HG02884 (cell line): ENCODE measurements at regions not wholly inside any gene's neighbourhood (a gene's known extent, or its start where the extent isn't known, plus 50 kb on each side); places are given as distances from the start of the nearest gene placed in this dataset.
"Not testable (repeated sequence)": the region's sequence is repeated elsewhere in the genome, so short reads cannot be mapped to it uniquely, and the experiment has no call there.

Experiments
- ATAC-seq: cut with Tn5 transposase; IDR thresholded peaks from one replicate; pipeline ENCODE4 v1.9.1; 2021; ENCODE audit warnings: mild to moderate bottlenecking, moderate library complexity; ENCODE audit not compliant: unreplicated experiment

DNA sequence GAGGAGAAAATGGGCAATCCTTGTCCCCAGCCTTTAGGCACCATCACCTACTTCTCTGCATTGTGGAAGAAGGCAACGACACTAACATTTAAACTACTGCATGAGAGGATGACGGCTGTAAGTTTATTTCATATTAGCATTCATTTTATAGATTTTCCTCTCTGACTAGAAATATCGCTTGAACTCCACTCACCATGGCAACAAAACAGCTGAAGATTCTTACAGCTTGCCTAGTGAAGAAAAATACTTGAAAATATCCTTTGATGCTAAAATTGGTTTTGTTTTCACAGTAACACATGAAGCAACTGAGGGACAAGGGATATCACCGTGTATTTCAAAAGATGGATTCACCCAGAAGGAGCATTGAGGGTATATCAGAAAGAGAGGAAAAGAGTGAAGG is 284.3 kb downstream of the LIG4 start:
- no peak for ATAC-seq

DNA sequence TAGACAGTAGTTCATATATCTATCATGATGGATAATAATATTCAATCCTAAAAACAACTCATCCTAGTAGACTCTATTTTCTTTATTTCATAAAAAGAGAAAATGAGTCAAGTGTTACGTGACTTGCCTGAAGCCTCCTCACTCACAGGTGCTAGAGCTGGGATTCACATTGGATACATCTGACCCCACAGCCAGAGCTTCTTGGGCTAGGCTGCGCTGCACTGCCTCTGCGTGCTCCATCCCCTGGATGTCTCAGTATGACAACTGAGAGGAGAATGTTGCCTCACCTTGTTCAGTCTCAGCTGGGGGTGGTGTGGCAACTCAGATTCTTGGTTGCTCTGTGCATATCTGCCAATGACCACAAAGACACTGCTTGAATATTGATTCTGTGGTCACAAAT is 286.6 kb downstream of the LIG4 start:
- ATAC-seq: no peak

DNA sequence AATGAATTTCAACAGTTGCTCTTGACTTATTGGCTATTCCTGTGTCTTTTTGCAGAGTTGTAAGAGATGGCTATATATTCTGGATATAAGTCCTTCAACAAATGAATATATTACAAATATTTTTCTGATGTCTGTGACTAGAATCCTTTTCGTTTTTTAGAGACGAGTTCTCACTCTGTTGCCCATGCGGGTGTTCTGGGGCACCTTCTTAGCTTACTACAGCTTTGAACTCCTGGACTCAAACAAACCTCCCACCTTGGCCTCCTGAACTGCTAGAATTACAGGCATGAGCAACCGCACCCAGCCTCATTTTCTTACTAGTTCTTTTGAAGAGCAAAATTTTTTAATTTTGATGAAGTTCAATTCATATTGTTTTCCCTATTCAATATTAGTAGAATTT is 287.8 kb downstream of the LIG4 start:
- ATAC-seq: no peak

DNA sequence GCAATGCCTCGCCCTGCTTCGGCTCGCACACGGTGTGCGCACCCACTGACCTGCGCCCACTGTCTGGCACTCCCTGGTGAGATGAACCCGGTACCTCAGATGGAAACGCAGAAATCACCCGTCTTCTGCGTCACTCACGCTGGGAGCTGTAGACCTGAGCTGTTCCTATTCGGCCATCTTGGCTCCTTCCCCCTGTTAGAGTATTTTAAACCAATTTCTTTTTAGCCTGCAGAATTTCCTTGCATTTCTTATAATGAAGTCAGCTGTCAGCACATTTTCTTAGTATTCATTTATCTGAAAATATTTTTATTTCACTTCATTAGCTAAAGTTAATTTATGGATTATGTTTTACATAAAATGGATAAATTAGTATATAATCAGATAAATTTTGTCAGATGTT is 288.8 kb downstream of the LIG4 start:
- not testable (repeated sequence) for ATAC-seq

DNA sequence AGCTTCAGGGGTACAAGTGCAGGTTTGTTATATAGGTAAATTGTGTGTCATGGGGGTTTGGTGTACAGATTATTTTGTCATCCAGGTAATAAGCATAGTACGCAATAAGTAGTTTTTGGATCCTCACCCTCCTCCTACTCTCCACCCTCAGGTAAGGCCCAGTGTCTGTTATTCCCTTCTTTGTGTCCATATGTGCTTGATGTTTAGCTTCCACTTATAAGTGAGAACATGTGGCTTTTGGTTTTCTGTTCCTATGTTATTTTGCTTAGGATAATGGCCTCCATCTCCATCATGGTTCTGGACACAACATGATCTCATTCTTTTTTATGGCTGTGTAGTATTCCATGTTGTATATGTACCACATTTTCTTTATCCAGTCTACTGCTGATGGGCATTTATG is 298.4 kb downstream of the LIG4 start:
- ATAC-seq: not testable (repeated sequence)

DNA sequence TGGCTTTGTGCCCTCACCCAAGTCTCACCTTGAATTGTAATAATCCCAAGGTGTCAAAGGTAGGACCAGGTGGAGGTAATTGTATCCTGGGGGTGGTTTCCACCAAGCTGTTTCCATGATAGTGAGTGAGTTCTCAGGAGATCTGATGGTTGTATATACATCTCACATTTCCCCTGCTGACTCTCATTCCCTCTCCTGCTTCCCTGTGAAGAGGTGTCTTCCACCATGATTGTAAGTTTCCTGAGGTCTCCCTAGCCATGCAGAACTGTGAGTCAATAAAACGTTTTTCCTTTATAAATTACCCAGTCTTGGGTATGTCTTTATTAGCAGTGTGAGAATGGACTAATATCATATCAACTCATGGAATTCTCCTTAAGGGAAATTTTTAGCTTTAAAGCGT is 302.6 kb downstream of the LIG4 start:
- ATAC-seq: no peak

DNA sequence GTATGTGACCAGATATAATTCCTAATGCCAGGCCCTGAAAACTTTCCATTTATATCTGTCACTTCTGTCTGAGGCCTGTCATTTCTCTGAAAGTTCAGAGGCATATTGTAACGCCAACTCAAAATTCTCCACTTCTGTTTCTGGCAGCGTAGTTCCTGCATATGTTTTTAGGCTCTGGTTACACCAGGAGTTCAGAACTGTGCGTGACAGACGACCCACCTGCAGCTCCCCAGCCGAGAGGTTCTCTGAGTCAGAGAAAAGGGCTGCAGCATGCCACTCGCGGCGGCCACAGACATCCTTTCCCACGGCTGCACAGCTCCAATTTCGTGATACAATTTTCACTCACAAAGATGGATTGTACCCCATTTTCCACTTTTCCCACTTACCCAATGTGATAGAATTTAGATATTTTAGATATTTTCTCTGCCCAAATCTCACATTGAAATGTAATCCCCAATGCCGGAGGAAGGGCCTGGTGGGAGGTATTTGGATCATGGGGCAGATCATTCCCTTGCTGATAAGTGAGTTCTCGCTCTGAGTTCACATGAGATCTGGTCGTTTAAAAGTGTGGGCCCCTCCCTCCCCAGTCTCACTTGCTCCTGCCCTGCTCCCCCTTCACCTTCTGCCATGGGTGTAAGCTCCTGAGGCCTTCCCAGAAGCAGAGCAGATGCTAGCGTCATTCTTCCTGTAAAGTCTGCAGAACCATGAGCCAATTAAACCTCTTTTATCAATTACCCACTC is 308.1 kb downstream of the LIG4 start:
- no peak for ATAC-seq

DNA sequence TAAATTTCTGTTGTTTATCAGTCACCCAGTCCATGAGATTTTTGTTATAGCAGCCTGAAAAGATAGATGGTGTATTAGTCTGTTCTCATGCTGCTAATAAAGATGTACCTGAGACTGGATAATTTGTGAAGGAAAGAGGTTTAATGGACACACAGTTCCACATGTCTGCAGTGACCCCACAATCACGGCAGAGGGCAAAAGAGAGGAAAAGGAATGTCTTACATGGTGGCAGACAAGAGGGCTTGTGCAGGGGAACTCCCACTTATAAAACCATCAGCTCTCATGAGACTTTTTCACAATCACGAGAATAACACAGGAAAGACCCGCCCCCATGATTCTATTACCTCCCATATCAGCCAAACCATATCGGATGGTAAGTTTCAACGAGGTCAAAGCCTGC is 309.2 kb downstream of the LIG4 start:
- ATAC-seq: no peak

DNA sequence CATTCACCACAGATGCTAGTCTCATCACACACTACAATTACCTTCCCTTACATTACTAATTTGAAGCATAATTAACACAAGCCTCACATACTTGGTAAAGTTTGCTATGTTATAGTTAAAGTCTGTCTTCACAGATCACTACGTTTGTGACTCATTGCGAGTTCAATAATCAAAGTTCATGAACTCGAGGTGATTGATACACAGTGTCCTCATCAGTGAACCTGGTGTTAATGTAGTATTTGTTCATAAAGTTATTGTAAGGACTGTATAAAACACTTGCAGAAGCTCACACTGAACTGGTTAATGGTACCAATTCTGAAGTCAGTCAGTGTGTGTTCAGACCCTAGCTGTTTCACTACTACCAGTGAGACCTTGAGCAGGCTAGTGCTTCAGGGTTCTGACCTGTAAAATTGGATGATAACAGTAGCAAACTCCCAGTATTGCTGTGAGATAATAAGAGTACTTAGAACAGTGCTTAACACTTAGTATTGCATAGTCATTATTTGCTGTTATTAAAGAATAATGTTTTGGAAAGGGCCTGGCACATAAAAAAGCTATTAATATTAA is 313.3 kb downstream of the LIG4 start:
- ATAC-seq: no peak

DNA sequence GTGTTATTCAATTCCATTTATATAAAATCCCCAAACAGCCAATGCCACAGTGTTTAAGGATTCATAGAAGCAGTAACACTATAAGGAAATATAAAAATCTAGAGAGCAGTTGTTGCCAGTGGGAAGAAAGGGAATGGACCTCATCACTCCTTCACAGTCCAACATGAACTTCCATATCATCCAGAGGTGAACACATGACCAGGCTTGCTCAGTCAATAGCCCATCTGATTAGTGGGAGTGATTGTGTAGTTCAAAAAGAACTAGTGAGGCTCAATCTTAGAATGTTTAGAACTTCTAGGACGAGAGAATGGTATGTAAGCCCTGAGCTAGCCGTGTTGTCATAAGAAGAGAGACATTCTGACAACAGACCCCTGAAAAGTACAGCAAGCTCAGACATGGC is 314.1 kb downstream of the LIG4 start:
- no peak for ATAC-seq

DNA sequence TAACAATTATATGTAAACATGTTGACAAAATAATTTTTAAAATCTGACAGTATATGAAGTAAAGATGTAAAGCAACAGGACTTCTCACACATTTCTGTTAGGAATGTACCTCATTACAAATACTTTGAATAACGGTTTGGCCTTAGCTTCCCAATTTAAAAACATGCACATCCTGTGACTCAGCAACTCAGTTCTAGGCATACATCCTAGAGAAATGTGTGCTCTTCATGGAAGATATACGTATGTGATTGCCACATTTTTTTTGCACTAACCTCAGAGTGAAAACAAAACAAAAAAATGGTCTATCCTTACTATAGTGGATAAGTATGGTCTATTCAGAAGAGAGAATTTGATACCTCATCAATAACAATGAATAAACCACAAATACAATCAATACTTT is 314.6 kb downstream of the LIG4 start:
- ATAC-seq: no peak

DNA sequence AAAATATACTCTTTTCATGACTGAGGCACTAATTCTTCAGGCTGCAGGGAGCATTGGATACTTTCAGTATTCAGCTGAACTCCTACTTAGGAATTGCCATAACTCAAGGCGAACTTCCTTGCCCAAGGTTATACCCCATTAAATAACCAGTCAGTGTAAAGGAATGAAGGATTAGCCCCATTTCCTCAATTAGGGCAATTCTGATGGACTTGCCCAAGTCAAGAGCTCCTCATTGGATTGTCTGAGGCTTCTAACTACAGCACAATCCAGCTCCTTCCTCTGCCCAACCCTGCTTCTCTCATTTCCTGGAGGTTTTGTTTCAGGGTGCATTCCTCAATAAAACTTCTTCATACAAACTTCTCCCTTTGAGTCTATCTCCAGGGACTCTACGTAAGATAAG is 329.2 kb downstream of the LIG4 start:
- ATAC-seq: no peak

DNA sequence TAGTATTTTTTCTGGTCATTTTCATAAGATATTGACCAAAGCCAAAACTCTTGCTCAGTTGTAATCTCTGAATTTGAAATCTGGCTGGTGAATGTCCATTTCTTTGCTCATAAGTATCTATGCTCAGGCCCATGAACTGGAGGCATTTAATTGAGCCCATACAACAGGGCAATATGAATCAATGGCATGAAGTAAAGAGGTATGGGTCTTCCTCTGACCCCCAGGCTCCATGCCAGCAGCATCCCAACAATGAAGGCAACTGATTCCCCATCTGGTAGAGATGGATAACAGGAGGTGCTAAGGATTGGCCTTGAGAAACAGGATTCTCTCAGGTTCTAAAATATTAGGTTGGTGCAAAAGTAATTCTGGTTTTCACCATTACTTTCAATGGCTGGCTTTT is 330.8 kb downstream of the LIG4 start:
- no peak for ATAC-seq

DNA sequence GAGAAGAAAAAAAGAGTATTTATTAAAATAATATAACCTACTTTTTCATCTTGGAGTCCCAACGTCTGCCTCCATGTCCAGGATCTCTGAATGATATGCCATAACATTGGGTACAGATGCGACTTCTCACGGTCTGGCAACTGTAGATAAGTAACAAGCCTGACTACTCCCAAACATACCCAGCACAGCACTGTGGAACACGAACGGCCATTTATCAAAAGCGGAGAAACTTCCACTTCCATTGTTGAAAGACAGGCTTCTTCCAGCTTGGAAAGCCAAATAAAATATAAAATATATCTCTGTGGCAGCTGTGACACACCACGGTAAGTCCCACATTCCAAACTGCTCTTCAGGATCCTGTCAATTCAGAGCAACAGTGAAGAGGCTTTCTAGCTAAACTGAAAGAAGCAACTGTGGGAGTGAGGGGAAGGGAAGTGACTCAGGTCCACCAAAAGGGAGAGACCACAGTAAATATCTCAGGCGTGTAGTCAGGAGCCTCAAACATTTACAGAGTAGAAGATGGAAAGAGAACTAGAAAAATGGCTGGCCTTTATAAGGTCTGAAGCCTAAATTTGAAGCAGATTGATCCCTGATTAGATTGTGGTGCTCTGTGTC is 331.7 kb downstream of the LIG4 start:
- no peak for ATAC-seq

DNA sequence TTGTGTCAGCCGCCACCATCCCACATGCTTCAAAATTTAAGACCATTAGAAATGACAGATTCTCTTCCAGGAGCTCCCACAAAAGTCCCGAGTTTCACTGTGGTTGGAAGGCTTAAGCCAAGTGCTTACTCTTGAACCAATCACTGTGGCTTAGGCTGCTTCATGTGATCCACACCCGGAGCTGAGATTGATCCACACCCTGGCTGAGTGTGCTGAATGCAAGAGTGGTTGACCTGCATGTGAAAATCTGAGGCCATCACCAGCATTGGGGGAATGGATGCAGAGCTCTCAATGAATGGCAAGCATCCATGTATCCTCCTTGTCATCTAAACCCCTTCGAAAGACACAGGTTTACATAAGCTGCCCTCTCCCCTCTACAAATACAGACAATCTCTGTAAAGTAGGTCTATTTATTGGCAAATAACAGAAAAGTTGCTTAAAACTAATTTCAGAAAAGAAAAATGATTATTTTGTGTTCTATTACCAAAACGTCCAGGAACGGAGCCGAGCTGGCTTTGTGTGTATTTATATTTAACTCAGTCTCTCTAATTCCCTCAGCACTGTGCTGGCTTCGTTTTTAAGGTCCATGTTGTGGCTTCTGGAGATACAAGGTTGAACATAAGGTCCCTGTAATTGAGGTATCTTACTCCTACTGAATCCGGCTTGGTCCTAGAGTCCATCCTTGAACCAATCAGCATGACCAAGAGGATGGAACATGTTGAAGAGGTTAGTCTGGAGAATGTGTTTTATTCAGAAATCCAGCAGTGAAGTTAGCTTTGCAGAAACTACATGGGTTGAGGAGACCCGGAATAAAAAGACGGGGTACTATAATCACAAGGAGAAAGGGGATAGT is 332.4 kb downstream of the LIG4 start:
- ATAC-seq: no peak

DNA sequence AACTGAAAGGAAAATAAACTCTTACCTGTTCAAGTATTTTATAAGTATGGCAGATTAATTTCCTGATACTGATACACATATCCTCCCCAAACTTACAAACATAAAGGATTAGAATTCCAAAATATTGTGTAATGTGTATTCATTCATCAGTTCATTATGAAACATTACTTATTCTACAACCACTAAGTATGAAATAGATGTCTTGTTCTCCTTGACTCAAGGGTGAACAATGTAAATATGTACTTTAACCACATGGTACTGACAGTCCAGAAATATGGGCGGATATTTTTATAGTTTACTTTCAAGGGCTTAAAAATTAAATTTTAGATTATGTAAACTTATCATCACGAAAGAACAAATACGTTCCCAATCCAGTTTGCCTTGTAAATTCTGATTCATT is 334.0 kb downstream of the LIG4 start:
- ATAC-seq: no peak

DNA sequence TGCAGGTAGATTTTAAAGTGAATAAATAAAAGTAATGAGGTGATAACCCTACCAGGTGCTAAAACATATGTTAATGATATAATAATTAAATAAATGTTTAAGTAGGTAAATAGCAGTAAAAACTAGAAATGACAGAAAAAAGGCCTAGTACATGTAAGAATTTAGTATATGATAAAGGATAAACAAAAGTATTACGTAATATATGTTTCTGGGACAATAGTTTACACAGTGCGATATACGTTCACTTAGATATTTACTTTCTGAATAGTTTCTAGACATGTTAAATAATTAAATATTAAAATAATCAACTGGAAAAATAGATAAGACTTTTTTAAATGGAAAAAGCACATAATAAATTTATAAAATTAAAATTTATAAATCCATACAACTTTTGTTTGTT is 340.9 kb downstream of the LIG4 start:
- ATAC-seq: no peak

DNA sequence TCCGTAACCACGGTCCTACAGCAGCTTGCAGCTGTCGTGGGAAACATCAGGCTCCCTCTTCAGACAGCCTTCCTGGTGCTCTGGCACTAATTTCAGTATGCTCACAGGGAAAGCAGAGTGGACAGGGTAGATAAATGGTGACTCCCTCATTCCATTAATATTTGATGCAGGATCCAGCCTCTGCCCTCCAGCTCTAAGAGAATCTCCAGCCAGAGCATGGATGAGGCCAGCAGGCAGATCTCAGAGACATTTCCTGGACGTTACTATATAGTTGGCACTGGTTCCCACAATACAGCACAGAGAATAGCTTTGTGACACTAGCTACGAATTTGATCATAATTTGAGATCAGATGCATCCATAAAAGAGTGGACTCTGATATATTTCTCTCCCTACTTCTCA is 341.4 kb downstream of the LIG4 start:
- ATAC-seq: no peak

DNA sequence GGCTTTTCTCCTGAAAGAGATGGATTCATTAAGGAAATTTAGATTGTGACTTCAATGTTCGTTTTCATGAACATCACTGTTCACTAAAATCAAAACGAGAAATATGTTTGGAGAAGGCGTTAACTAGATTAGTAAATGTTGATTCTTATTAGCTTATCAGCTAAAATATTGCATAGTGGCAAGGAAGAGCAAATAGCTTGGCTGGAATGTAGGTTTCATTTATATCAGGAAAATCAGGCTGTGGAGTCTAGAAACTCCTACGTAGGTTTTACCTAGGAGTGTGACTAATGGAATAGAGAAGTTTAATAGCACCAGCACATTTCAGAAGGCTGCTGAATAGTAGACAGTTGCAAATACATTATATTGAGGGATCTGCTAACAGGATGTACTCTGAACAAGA is 344.9 kb downstream of the LIG4 start:
- ATAC-seq: no peak

DNA sequence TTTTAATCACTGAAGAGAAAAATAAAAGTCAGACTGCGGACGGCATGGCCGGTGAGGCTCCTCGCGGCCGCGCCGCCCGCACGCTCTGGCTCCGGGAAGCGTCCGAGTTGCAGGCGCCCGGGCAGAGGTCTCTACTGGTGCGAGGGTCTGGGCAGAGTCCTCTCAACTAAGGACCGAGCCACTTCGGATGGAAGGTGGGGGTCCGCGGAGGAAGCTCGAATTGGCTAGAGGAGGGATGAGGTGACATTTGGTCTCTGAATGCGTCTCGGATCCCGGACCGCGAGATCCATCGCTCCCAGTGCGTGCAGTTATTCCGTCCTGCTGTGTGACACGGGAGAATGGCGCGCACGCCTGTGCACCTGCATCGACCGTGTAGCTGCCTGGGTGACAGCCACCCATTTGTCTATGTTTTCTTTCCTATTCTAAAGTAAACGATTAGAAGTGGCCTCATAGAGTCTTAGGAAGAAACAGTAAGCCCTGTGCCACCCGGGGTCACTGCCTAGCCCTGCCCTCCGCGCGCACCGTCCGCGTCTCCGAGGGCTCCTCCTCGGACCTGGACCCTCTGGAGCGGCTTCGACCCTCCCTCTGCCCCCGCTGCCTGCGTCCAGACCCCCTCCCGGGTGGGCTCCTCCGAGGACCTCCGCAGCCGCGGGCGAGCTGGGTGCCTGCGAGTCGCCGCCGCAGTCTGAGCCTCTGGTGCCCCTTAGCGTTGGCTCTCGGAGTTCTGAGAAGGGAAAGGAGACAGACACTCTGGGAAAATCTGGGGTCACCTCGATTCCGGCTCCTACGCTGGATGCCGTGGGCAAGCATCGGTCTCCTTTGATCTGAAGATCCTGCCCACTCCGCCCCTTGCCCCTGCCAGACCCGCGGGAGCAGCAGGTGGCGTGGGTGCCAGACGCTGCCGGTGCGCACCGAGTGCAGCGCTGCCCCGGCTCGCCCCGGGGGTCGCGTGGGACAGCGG is 347.4 kb downstream of the LIG4 start:
- no peak for ATAC-seq
